ENCODE measurements at regions not wholly inside any gene's neighbourhood (a gene's known extent, or its start where the extent isn't known, plus 50 kb on each side); places are given as distances from the start of the nearest gene placed in this dataset.

DNA sequence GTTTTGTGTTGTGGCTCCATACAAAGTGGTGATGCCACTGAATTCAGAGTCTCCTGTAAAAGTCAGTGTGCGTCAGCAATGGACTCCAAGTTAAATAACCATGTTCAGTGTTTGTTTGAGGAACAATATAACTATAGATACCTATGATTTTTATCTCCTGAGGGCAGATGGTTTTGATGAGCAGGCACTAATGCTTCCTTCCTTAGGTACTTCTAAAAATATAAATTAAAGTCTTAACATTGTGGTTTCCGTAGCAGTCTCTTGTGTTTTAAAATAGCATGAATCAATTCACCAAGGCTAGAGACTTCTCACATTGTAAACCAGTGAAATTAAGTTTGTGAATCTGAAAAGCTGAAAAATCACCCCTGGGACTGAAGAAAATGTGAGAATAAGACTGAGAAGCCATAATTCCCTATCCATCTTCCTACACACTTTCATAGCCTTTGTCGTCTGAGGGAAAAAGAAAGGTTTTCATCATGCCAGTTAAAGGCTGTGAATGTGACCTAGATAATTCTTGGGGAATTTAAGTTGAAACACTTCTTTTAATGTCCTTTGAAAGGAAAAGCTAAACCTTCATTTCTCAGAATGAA is 1502.9 kb downstream of the CDH11 start:
- TF ChIP-seq, protein P1, sequence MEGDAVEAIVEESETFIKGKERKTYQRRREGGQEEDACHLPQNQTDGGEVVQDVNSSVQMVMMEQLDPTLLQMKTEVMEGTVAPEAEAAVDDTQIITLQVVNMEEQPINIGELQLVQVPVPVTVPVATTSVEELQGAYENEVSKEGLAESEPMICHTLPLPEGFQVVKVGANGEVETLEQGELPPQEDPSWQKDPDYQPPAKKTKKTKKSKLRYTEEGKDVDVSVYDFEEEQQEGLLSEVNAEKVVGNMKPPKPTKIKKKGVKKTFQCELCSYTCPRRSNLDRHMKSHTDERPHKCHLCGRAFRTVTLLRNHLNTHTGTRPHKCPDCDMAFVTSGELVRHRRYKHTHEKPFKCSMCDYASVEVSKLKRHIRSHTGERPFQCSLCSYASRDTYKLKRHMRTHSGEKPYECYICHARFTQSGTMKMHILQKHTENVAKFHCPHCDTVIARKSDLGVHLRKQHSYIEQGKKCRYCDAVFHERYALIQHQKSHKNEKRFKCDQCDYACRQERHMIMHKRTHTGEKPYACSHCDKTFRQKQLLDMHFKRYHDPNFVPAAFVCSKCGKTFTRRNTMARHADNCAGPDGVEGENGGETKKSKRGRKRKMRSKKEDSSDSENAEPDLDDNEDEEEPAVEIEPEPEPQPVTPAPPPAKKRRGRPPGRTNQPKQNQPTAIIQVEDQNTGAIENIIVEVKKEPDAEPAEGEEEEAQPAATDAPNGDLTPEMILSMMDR (IDR thresholded peaks at IDR 0.05; ENCODE audit: low read length) = no peak
- TF ChIP-seq EZH2 (optimal IDR thresholded peaks at IDR 0.05; ENCODE audit: low read depth, low read length) (no peak), EZH2phosphoT487 (IDR thresholded peaks at IDR 0.05; ENCODE audit: low read length) (no peak)
